HCT116 (cell line): ENCODE measurements at regions not wholly inside any gene's neighbourhood (a gene's known extent, or its start where the extent isn't known, plus 50 kb on each side); places are given as distances from the start of the nearest gene placed in this dataset.

Experiments
- ATAC-seq: fragments of 200-7000 bp; cut with Tn5 transposase; 2 replicates; pipeline ENCODE4 v1.9.1; 2020; ENCODE audit warnings: mild to moderate bottlenecking, moderate library complexity
- BruUV-seq: library from RNA; stranded (reverse); fragments of 400-500 nt; replicated peaks from 2 replicates; lab custom pipeline; 2021; lab: Mats Ljungman, UMichigan
- CTCF ChIA-PET: fragments of 300-600 bp; sonication (Branson Sonifier 250); formaldehyde crosslinking; loops from one replicate; lab custom pipeline; 2021; ENCODE audit warnings: antibody characterized with exemption; lab: Charles Lee
- POLR2A ChIA-PET: fragments of 300-600, 350-600 bp; sonication (Branson Sonifier 250); formaldehyde crosslinking; loops from one replicate; lab custom pipeline; 2021; ENCODE audit warnings: antibody characterized with exemption; lab: Charles Lee
- RAD21 ChIA-PET, 2 experiments: fragments of 300-600 bp; sonication (Branson Sonifier 250); formaldehyde crosslinking; loops; one replicate each; lab custom pipeline; 2023; ENCODE audit warnings: low total read pairs in 2 of 2; ENCODE audit not compliant: uncharacterized antibody in 2 of 2, unreplicated experiment in 2 of 2, low non-redundant PET in 1 of 2; lab: Charles Lee
- DNase-seq: peaks from one replicate; pipeline ENCODE4 v3.0.0-alpha.2; 2010; ENCODE audit warnings: low read depth, low spot score
- H2AFZ ChIP-seq: fragments of 200-600 bp; shearing (Covaris generic), sonication (generic); 2 replicates; pipeline ENCODE4 v1.6.1; 2017; ENCODE audit warnings: low read depth, mixed run types, mixed read lengths, antibody characterized with exemption, low read length; ENCODE audit not compliant: poor library complexity, severe bottlenecking
- H3K27ac ChIP-seq: 2 replicates; pipeline ENCODE4 v1.5.1; 2012; ENCODE audit warnings: low read depth, low read length
- H3K27me3 ChIP-seq: fragments of 200-600 bp; sonication (generic); 2 replicates; pipeline ENCODE4 v1.6.1; 2016; ENCODE audit warnings: mixed run types, low read length, mixed read lengths; ENCODE audit not compliant: insufficient read depth
- H3K36me3 ChIP-seq, 2 experiments: fragments of 200-500 bp in 1 of 2; fragments of 200-600 bp in 1 of 2; sonication (Bioruptor generic) in 1 of 2; sonication (generic) in 1 of 2; 2 replicates each; pipeline versions ENCODE4 v1.5.1 to v1.6.1; 2014 to 2016; ENCODE audit warnings: low read length in 2 of 2, inconsistent platforms in 1 of 2, mixed read lengths in 1 of 2, mixed run types in 1 of 2; ENCODE audit not compliant: insufficient read depth in 2 of 2, control insufficient read depth in 1 of 2
- H3K4me1 ChIP-seq, 2 experiments: fragments of 200-600 bp in 1 of 2; sonication (generic) in 1 of 2; 2 replicates each; pipeline versions ENCODE4 v1.5.1 to v1.6.1; 2012 to 2017; ENCODE audit warnings: low read length in 2 of 2, inconsistent platforms in 1 of 2, mild to moderate bottlenecking in 1 of 2, mixed read lengths in 1 of 2, mixed run types in 1 of 2, moderate library complexity in 1 of 2; ENCODE audit not compliant: insufficient read depth in 2 of 2, control insufficient read depth in 1 of 2
- H3K4me2 ChIP-seq: fragments of 200-600 bp; sonication (generic); 2 replicates; pipeline ENCODE4 v1.6.1; 2017; ENCODE audit warnings: mixed run types, low read length, mixed read lengths
- H3K4me3 ChIP-seq, 2 experiments: fragments of 200-600 bp in 1 of 2; sonication (generic) in 1 of 2; replicated peaks in 1 of 2; 2 replicates each; pipeline ENCODE4 v1.5.1; 2011 to 2016; ENCODE audit warnings: low read length in 2 of 2, control low read depth in 1 of 2, low read depth in 1 of 2, mild to moderate bottlenecking in 1 of 2, mixed read lengths in 1 of 2, mixed run types in 1 of 2
- H3K79me2 ChIP-seq: fragments of 200-600 bp; sonication (generic); 2 replicates; pipeline ENCODE4 v1.6.1; 2017; ENCODE audit warnings: mild to moderate bottlenecking, mixed run types, low read length, moderate library complexity, mixed read lengths; ENCODE audit not compliant: insufficient read depth
- H3K9ac ChIP-seq: fragments of 200-600 bp; sonication (generic); 2 replicates; pipeline ENCODE4 v1.6.1; 2016; ENCODE audit warnings: low read length, mixed read lengths
- H3K9me2 ChIP-seq: fragments of 200-600 bp; sonication (generic), shearing (Covaris generic); 2 replicates; pipeline ENCODE4 v1.6.1; 2017; ENCODE audit warnings: mixed run types, mild to moderate bottlenecking, moderate library complexity; ENCODE audit not compliant: insufficient read depth
- H3K9me3 ChIP-seq, 2 experiments: fragments of 200-500 bp in 1 of 2; fragments of 200-600 bp in 1 of 2; sonication (Bioruptor generic) in 1 of 2; sonication (generic) in 1 of 2; 2 replicates each; pipeline ENCODE4 v1.6.1; 2014 to 2017; ENCODE audit warnings: low read length in 2 of 2, mixed read lengths in 2 of 2, inconsistent platforms in 1 of 2, low read depth in 1 of 2, mild to moderate bottlenecking in 1 of 2, mixed run types in 1 of 2, moderate library complexity in 1 of 2; ENCODE audit not compliant: control insufficient read depth in 1 of 2, insufficient read depth in 1 of 2
- H4K20me1 ChIP-seq: fragments of 200-600 bp; sonication (generic), shearing (Covaris generic); 2 replicates; pipeline ENCODE4 v1.6.1; 2017; ENCODE audit warnings: mixed run types, mild to moderate bottlenecking, moderate library complexity; ENCODE audit not compliant: insufficient read depth
- CEBPB ChIP-seq: IDR thresholded peaks from 2 replicates; pipeline ENCODE4 v1.6.1; 2012; ENCODE audit warnings: low read depth
- EGR1 ChIP-seq: IDR thresholded peaks from 2 replicates; pipeline ENCODE4 v1.6.1; 2012; ENCODE audit warnings: low read depth
- ELF1 ChIP-seq: IDR thresholded peaks from 2 replicates; pipeline ENCODE4 v1.6.1; 2012; ENCODE audit warnings: low read depth, borderline replicate concordance
- FOSL1 ChIP-seq: IDR thresholded peaks from 2 replicates; pipeline ENCODE4 v1.6.1; 2012; ENCODE audit warnings: low read depth
- POLR2A ChIP-seq: IDR thresholded peaks from 2 replicates; pipeline ENCODE4 v1.7.0; 2011; ENCODE audit warnings: borderline replicate concordance; ENCODE audit not compliant: insufficient read depth, insufficient read length; ENCODE audit errors: extremely low read depth
- POLR2AphosphoS5 ChIP-seq: IDR thresholded peaks from 2 replicates; pipeline ENCODE4 v1.6.1; 2011; ENCODE audit warnings: mild to moderate bottlenecking, low read depth, low read length, moderate library complexity
- SIN3A ChIP-seq: IDR thresholded peaks from 2 replicates; pipeline ENCODE4 v1.6.1; 2012; ENCODE audit warnings: low read depth
- SP1 ChIP-seq: IDR thresholded peaks from 2 replicates; pipeline ENCODE4 v1.6.1; 2012; ENCODE audit warnings: low read depth
- ZBTB33 ChIP-seq: IDR thresholded peaks from 2 replicates; pipeline ENCODE4 v1.6.1; 2011; ENCODE audit warnings: mild to moderate bottlenecking, low read length, moderate library complexity; ENCODE audit not compliant: insufficient replicate concordance; ENCODE audit errors: extremely low read depth
- ZFX ChIP-seq: fragments of 450-650 bp; IDR thresholded peaks from 2 replicates; pipeline ENCODE4 v1.6.1; 2017
- intact Hi-C: fragments of 100-400 bp; cut with micrococcal nuclease; formaldehyde crosslinking; loops from 2 replicates; pipeline ENCODE4 v1.10.0; 2022
- TF ChIP-seq, protein P1 (sequence below): IDR thresholded peaks from 2 replicates; pipeline ENCODE4 v1.6.1; 2012
- TF ChIP-seq, protein P2 (sequence below), 3 experiments: fragments of 200-600 bp in 1 of 3; sonication (generic) in 1 of 3; IDR thresholded peaks in 2 of 3; conservative IDR thresholded peaks in 1 of 3; 2 replicates each; pipeline ENCODE4 v1.5.1; 2012 to 2017; ENCODE audit warnings: low read depth in 2 of 3, low read length in 2 of 3, antibody characterized with exemption in 1 of 3, borderline replicate concordance in 1 of 3, control low read depth in 1 of 3, mild to moderate bottlenecking in 1 of 3, mixed read lengths in 1 of 3, mixed run types in 1 of 3, moderate library complexity in 1 of 3; ENCODE audit not compliant: insufficient read depth in 1 of 3

DNA sequence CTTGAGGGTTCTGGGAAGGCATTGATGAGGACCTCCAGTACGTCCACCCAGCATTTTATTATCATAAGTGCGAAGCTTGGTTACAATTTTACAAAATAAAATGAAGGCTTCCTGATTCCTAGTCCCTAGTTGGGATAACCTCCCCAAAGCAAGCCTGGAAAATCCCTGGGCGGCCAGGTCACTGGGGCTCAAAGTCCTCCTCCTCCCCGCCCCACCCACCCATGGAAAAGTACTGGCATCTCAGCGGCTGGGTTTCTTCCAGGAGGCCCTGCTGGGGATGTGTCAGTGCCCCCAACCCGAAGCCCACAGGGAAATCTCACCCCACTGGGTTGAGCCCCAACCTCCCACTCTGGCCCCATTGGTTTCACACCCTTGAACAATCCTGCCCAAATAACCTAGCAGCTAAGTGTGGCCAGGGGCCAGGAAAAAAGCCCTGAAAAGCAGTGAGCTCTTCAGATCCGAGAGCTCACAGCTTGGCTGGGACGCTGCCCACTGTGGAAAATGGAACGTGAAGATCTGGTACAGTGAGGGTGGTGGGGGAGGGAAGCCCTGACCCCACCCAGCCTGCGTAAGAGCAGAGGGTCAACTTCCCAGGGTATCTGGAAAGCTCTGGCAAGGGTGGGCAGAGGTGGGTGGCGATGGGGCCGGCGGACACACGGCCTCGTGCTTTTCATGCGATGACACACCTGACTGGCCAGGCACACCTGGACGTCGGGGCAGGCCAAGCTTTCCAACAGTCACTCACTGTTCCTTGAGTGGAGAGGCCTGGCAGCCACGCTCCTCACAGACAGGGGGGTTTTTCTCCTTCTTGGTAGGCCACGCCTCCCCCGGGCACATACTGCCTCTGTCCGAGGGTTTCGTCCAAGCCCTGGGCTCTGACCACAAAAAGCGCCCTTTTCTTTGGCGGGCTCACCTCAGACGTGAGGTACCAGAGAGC is 324.5 kb downstream of the SOX9 start:
- Histone ChIP-seq H3K9me3 (no peaks in the 10 kb centered on the region), H3K9ac (no peak overlapping the region), H3K79me2 (peaks cover 68% of the 10 kb centered on the region), H3K4me2 (no peak overlapping the region), H3K36me3 (no peaks in the 10 kb centered on the region), H3K9me2 (no peaks in the 10 kb centered on the region), H3K27ac (no peak overlapping the region), H3K4me1 (peaks cover 0 to 12% of the 10 kb centered on the region in 2 experiments; a peak in 2 of 4 replicates), H3K4me3 (no peak overlapping the region), H3K27me3 (no peaks in the 10 kb centered on the region), H4K20me1 (no peaks in the 10 kb centered on the region), H2AFZ (no peak overlapping the region)
- POLR2A ChIA-PET, result no interaction called here
- DNase-seq, result no peak
- CTCF ChIA-PET, result interaction anchor here (1.0 kb wide), 1 partner anchor 15 kb away, joined by 3 read pairs; no protein-coding TSS in a partner anchor
- ATAC-seq, result no peak
- RAD21 ChIA-PET, result no interaction called here
- no TSS peak for BruUV-seq
- TF ChIP-seq, protein P1, sequence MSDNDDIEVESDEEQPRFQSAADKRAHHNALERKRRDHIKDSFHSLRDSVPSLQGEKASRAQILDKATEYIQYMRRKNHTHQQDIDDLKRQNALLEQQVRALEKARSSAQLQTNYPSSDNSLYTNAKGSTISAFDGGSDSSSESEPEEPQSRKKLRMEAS, result no peak
- TF ChIP-seq, protein P2, sequence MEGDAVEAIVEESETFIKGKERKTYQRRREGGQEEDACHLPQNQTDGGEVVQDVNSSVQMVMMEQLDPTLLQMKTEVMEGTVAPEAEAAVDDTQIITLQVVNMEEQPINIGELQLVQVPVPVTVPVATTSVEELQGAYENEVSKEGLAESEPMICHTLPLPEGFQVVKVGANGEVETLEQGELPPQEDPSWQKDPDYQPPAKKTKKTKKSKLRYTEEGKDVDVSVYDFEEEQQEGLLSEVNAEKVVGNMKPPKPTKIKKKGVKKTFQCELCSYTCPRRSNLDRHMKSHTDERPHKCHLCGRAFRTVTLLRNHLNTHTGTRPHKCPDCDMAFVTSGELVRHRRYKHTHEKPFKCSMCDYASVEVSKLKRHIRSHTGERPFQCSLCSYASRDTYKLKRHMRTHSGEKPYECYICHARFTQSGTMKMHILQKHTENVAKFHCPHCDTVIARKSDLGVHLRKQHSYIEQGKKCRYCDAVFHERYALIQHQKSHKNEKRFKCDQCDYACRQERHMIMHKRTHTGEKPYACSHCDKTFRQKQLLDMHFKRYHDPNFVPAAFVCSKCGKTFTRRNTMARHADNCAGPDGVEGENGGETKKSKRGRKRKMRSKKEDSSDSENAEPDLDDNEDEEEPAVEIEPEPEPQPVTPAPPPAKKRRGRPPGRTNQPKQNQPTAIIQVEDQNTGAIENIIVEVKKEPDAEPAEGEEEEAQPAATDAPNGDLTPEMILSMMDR (IDR thresholded peaks at IDR 0.05 in 2 of 3, conservative IDR thresholded peaks at IDR 0.05 in 1 of 3; ENCODE audit: borderline replicate concordance in 1 of 3, insufficient read depth in 1 of 3, low read depth in 2 of 3, low read length in 2 of 3), result no peak
- TF ChIP-seq EGR1 (no peak), ELF1 (no peak), SIN3A (no peak), FOSL1 (no peak), POLR2AphosphoS5 (no peak), ZBTB33 (no peak), POLR2A (no peak), SP1 (no peak), CEBPB (no peak), ZFX (no peak)
- intact Hi-C loops, result no loop called here
